Body of pancreas (tissue), 4 donors: ENCODE measurements at regions not wholly inside any gene's neighbourhood (a gene's known extent, or its start where the extent isn't known, plus 50 kb on each side); places are given as distances from the start of the nearest gene placed in this dataset.

Experiments
- POLR2A ChIP-seq, 3 donors: fragments of 450-650 bp; IDR thresholded peaks; one replicate each; pipeline ENCODE4 v1.6.1; 2016; ENCODE audit warnings: antibody characterized with exemption in 3 of 3, mild to moderate bottlenecking in 2 of 3
- TF ChIP-seq, protein P1 (sequence below), 7 experiments: fragments of 450-650 bp in 4 of 7; fragments of 200-600 bp in 3 of 7; sonication (generic) in 3 of 7; IDR thresholded peaks; one replicate each; pipeline ENCODE4 v1.5.1; 2016 to 2019; ENCODE audit warnings: antibody characterized with exemption in 7 of 7

DNA sequence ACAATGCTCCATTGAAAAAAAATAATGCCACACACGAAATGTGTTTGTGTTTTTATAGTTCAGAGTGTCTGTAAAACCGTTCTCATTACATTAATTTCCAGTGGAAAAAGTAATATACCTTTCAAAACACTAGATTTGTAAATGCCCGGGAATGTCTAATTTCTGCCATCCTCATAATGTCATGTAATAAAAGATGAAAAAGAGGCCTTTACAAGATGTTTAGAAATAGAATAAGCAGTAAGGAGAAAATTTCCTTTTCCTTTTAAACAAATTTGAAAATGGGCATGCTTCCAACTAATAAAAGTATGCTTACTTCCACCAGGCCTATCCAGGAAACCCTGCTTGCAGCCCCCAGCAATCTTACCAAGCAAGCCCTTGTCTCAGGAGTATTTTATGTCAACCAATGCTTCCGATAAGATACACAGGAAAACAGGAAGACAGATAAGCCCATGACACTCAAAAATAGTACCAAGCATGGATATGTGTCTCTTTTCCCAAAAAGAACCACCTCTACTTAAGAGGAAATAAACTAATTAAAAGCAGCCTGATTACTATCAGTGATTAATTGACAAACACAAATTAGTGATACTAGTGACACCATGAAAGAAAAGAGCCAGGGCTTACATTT is 894.7 kb upstream of the INTU start:
- TF ChIP-seq, protein P1, sequence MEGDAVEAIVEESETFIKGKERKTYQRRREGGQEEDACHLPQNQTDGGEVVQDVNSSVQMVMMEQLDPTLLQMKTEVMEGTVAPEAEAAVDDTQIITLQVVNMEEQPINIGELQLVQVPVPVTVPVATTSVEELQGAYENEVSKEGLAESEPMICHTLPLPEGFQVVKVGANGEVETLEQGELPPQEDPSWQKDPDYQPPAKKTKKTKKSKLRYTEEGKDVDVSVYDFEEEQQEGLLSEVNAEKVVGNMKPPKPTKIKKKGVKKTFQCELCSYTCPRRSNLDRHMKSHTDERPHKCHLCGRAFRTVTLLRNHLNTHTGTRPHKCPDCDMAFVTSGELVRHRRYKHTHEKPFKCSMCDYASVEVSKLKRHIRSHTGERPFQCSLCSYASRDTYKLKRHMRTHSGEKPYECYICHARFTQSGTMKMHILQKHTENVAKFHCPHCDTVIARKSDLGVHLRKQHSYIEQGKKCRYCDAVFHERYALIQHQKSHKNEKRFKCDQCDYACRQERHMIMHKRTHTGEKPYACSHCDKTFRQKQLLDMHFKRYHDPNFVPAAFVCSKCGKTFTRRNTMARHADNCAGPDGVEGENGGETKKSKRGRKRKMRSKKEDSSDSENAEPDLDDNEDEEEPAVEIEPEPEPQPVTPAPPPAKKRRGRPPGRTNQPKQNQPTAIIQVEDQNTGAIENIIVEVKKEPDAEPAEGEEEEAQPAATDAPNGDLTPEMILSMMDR (IDR thresholded peaks at IDR 0.05), result no peak
- TF ChIP-seq POLR2A (IDR thresholded peaks at IDR 0.05), result no peak
